AG09319 (cell line): ENCODE measurements at regions not wholly inside any gene's neighbourhood (a gene's known extent, or its start where the extent isn't known, plus 50 kb on each side); places are given as distances from the start of the nearest gene placed in this dataset.
A peak's percentile ranks its signal among the peaks of the same experiment; 100 is the strongest.

ENCODE experiments used
- DNase-seq: peaks from one replicate; pipeline ENCODE4 v3.0.0-alpha.2; 2010; ENCODE audit warnings: low read depth; ENCODE audit errors: extremely low read depth
- TF ChIP-seq, protein P1 (sequence below): IDR thresholded peaks from 2 replicates; pipeline ENCODE4 v1.5.1; 2011; ENCODE audit warnings: low read depth, mild to moderate bottlenecking, inconsistent platforms, low read length, moderate library complexity

DNA sequence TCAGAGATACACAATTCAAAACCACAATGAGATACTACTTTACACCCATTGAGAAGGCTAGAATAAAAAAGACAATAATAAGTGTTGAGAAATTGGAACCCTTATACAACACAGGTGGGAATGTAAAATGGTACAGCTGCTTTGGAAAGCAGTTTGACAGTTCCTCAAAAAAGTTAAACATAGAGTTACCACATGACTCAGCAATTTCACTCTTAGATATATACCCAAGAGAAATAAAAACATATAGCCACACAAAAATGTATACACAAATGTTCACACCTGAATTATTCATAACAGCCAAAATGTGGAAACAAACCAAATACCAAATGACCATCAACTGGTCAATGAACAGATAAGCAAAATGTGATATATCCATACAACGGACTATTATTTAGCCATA lies 161.1 kb upstream of the PLN start:
- DNase-seq = no peak
- TF ChIP-seq, protein P1, sequence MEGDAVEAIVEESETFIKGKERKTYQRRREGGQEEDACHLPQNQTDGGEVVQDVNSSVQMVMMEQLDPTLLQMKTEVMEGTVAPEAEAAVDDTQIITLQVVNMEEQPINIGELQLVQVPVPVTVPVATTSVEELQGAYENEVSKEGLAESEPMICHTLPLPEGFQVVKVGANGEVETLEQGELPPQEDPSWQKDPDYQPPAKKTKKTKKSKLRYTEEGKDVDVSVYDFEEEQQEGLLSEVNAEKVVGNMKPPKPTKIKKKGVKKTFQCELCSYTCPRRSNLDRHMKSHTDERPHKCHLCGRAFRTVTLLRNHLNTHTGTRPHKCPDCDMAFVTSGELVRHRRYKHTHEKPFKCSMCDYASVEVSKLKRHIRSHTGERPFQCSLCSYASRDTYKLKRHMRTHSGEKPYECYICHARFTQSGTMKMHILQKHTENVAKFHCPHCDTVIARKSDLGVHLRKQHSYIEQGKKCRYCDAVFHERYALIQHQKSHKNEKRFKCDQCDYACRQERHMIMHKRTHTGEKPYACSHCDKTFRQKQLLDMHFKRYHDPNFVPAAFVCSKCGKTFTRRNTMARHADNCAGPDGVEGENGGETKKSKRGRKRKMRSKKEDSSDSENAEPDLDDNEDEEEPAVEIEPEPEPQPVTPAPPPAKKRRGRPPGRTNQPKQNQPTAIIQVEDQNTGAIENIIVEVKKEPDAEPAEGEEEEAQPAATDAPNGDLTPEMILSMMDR = no peak

DNA sequence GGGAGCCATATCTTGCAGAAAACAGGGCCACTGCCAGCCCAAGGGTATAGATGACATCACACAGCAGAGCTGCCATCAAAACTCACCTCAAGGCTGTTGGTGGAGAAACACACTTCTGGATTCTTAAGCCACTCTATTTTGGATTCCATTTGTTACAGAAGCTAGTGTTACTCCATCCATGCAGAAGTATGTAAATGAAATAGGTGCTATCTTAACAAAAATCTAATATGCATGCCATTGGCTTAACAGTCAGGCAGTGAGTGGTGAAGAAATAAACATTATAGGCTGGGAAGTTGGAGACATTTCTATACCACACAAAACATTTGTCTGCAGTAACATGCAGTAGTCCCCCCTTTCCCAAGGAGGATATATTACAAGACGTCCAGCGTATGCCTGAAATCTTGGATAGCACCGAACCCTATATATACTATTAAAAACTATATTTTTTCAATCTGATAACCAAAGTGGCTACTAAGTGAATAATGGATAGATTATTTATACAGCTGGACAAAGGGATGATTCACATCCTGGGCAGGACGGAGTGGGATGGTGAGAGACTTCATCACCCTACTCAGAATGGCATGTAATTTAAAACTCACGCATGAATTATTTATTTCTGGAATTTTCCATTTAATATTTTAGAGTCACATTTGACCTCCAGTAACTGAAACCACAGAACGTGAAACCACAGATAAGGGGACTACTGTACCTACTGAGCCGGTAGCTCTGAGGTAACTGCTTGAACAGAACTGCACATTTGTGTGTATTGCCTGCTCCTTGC lies 160.0 kb upstream of the PLN start:
- peak; percentile 51 for DNase-seq
- TF ChIP-seq, protein P1 = no peak

DNA sequence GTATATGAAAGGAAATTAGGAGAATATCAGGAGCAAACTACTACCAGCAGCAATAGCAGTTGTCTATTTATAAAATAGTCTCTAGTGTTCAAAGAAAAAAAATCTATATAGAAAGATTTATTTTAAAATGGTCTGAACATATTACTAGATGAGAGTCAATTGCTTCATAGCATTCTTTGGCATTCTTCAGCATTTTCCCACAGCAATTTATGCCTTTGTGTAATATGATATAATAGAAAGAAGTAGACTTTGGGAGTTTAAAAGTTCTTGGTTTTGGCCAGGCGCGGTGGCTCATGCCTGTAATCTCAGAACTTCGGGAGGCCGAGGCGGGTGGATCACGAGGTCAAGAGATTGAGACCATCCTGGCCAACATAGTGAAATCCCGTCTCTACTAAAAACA lies 157.0 kb upstream of the PLN start:
- no peak for DNase-seq

DNA sequence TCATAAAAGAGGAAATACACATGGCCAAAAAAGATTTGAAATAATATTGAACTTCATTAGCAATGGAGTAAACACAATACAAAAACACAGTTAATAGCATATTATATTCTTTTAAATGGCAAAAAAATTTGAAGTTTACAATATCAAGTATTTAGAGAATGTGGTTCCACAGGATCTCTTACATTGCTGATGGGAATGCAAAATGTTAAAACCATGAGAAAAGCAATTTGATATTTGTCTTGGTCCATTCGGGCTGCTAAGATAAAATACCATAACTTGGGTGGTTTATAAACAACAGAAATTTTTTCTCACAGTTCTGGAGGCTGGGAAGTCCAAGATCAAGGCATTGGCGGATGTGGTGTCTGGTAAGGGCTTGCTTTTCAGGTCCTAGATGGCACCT lies 154.0 kb upstream of the PLN start:
- TF ChIP-seq, protein P1 = no peak
- DNase-seq = no peak

More for the DNA sequence above, 157.0 kb upstream of the PLN start:
- TF ChIP-seq, protein P1 = no peak

DNA sequence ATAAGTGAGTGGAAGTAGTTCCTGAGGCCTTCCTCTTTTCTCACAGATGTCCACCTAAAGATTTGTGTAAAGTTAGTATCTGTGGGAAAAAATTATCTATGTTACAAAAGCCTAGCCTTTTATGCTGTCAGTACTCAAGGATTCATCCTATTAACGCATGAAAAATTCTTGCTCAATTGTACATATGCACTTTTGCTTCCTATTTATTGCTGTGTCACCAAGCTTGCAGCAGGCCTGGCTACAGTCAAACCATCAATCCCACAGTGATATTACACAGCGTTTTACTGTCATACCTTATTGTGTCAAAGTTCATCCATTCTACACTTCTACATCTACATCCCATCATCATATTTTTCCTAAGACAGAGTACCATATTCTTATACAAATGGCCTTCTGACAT lies 151.1 kb upstream of the PLN start:
- TF ChIP-seq, protein P1 = no peak
- no peak for DNase-seq

DNA sequence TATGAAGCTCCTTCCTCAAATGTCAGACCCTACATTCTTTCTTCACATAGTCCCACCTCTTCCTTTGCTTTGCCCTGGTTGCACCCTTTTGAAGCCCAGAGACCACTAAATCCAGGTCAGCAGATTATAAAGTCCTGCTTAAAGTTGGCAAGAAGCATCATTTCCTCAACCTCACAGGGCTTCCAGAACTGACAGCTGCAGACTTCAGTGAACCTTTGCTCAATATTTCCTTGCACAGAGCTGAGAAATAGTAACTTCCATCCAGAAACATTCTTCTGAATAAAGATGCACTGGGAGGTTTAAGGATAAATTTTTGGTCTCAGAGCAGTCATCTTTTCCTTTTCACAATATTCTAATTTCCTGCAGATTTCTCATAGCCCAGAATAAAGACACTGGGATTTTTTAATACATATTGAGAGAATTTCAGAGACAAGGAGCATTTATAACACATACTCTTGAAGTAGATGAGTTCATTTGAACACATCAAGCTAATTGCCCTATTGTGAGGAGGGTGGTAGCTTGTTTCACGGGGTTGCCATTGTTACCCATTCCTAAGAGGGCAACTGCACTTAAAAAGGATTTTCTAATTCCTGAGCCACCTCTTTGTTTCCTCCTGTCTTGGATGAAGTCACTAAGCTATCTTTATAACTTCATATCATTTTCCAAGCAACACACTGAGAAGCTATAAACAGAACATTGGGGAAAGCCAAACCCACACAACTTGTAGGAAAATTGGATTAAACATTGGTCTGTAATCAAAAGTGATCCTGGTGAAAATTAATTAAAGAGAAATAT lies 150.2 kb upstream of the PLN start:
- TF ChIP-seq, protein P1 = no peak
- DNase-seq = no peak

DNA sequence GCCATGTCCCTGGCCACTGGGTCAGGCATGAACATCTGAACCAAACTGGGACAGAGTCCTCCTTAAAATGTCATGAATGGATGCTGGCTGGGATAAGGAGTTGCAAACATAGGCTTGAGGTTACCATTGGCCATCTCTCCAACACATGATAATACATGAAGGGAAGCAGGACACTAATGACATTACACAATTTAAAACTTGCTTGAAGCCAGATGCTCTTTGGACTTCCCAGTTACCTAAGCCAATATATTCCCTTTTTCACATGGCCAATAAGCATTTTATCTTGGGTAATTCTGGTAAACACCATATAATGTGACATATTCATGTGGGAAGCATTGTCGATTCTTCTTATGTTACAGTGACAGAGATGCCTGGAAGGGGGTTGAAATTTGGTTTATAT lies 148.0 kb upstream of the PLN start:
- no peak for DNase-seq
- TF ChIP-seq, protein P1 = no peak
